AG09319 (cell line): ENCODE measurements at regions not wholly inside any gene's neighbourhood (a gene's known extent, or its start where the extent isn't known, plus 50 kb on each side); places are given as distances from the start of the nearest gene placed in this dataset.

Experiments used
- DNase-seq: peaks from one replicate; pipeline ENCODE4 v3.0.0-alpha.2; 2010; ENCODE audit warnings: low read depth; ENCODE audit errors: extremely low read depth
- TF ChIP-seq, protein P1 (sequence below): IDR thresholded peaks from 2 replicates; pipeline ENCODE4 v1.5.1; 2011; ENCODE audit warnings: low read depth, mild to moderate bottlenecking, inconsistent platforms, low read length, moderate library complexity

GRCh38 chr20:24095756-24096155 is 107.2 kb upstream of the GGTLC1 start:
- DNase-seq = no peak

GRCh38 chr20:24095303-24095702 is 106.7 kb upstream of the GGTLC1 start:
- TF ChIP-seq, protein P1, sequence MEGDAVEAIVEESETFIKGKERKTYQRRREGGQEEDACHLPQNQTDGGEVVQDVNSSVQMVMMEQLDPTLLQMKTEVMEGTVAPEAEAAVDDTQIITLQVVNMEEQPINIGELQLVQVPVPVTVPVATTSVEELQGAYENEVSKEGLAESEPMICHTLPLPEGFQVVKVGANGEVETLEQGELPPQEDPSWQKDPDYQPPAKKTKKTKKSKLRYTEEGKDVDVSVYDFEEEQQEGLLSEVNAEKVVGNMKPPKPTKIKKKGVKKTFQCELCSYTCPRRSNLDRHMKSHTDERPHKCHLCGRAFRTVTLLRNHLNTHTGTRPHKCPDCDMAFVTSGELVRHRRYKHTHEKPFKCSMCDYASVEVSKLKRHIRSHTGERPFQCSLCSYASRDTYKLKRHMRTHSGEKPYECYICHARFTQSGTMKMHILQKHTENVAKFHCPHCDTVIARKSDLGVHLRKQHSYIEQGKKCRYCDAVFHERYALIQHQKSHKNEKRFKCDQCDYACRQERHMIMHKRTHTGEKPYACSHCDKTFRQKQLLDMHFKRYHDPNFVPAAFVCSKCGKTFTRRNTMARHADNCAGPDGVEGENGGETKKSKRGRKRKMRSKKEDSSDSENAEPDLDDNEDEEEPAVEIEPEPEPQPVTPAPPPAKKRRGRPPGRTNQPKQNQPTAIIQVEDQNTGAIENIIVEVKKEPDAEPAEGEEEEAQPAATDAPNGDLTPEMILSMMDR = no peak
- no peak for DNase-seq

More at GRCh38 chr20:24095756-24096155, 107.2 kb upstream of the GGTLC1 start:
- TF ChIP-seq, protein P1 = no peak

- TF ChIP-seq, protein P1 = no peak
- no peak for DNase-seq
Measured at GRCh38 chr20:24089576-24089975, 101.0 kb upstream of the GGTLC1 start.

DNA sequence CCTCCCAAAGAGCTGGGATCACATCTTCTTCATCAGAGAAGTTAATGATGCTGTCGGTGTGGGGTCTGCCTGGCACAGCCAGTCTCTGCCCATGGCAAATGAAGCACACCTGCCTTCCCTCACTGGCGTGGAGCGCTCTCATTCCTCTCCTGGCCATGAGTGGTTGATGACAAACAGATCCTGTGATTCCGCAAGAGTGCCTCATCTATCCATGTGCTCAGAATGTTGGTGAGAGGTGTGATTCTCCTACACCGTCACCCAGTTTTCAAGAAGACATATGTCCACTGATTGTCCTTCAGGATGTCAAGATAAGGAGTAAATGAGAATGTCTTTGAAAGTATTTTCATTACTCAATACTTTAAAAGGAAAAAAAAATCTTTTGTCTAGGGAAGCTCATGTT is 97.5 kb upstream of the GGTLC1 start:
- DNase-seq = no peak

DNA sequence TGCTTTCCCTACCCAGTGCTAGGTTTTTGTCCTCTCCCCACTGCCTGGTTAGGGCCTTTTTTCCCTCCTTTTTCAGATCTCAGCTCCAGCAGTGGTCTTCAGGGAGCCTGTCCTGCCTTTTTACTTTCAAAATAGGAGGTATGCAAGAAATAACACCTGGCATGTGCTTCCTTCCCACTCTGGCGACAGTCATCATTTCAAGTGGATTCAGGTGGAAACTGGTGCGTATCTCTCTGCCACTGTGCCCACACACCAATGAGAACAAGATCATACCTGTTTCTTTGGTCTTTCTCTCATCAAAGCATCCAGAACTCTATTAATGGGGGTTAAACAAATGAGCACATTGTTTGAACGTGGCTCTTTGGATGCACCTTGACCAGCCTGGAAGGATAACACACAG is 95.7 kb upstream of the GGTLC1 start:
- no peak for DNase-seq
- TF ChIP-seq, protein P1 = no peak

More for the DNA sequence above, 97.5 kb upstream of the GGTLC1 start:
- TF ChIP-seq, protein P1 = no peak

DNA sequence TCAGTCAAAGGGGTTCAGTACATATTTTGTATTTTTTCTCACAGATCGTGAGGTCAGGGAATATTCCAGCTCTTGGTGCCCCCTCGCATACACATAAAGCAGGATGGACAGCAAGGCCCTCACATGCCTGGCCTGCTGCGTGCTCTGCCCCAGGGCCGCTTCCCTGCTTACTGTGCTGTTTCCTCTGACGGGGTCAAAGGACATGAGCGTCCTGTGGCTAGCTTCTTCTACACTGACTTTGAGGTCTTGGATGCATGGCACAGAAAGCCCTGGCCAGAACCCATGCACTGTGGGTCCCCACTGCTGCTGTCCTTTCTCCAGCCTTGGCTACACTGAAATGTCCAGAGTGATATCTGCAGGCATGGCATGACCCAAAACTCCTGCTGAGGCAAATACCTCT is 92.5 kb upstream of the GGTLC1 start:
- DNase-seq = no peak
- TF ChIP-seq, protein P1 = no peak

GRCh38 chr20:24079661-24080412 is 91.3 kb upstream of the GGTLC1 start:
- TF ChIP-seq, protein P1 = no peak
- DNase-seq = no peak
